Fibroblast of mammary gland (primary cell): ENCODE measurements at regions not wholly inside any gene's neighbourhood (a gene's known extent, or its start where the extent isn't known, plus 50 kb on each side); places are given as distances from the start of the nearest gene placed in this dataset.

ENCODE experiments used
- DNase-seq: peaks from one replicate; pipeline ENCODE4 v3.0.0-alpha.2; 2010; ENCODE audit warnings: low read depth
- H3K4me3 ChIP-seq: 2 replicates; pipeline ENCODE4 v1.5.1; 2011; ENCODE audit warnings: low read depth, mild to moderate bottlenecking, low read length, moderate library complexity; ENCODE audit not compliant: control insufficient read depth
- TF ChIP-seq, protein P1 (sequence below): conservative IDR thresholded peaks from 2 replicates; pipeline ENCODE4 v1.5.1; 2011; ENCODE audit warnings: low read depth, low read length, inconsistent platforms; ENCODE audit not compliant: control insufficient read depth, insufficient read depth

DNA sequence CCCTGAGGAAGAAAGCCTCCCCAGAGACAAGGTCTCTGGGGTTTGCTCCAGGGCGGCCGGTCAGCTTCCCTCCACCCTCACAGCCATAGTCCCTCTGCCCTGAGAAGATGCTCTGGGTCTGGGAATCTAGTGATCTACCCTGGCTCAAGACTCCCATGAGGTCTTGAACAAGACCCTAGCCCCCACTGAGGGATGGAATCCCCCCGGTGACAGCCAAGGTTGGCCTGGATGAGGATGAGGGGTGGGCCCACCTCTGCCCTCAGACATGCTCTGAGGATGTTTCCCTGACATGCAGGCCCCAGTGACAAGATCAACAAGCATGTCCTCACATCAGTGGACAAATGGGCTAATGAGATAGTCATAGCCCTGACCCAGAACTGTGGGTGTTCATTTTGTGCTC, 138.6 kb downstream of the C5orf15 start:
- TF ChIP-seq, protein P1, sequence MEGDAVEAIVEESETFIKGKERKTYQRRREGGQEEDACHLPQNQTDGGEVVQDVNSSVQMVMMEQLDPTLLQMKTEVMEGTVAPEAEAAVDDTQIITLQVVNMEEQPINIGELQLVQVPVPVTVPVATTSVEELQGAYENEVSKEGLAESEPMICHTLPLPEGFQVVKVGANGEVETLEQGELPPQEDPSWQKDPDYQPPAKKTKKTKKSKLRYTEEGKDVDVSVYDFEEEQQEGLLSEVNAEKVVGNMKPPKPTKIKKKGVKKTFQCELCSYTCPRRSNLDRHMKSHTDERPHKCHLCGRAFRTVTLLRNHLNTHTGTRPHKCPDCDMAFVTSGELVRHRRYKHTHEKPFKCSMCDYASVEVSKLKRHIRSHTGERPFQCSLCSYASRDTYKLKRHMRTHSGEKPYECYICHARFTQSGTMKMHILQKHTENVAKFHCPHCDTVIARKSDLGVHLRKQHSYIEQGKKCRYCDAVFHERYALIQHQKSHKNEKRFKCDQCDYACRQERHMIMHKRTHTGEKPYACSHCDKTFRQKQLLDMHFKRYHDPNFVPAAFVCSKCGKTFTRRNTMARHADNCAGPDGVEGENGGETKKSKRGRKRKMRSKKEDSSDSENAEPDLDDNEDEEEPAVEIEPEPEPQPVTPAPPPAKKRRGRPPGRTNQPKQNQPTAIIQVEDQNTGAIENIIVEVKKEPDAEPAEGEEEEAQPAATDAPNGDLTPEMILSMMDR: no peak
- no peak overlapping the region for H3K4me3 ChIP-seq
- no peak for DNase-seq

- no peak for DNase-seq
- H3K4me3 ChIP-seq: no peak overlapping the region
- TF ChIP-seq, protein P1: no peak
These were observed 139.7 kb downstream of the C5orf15 start for GRCh38 chr5:133828722-133829121.

GRCh38 chr5:133827830-133828229, 140.6 kb downstream of the C5orf15 start:
- H3K4me3 ChIP-seq: no peak overlapping the region
- DNase-seq: no peak
- TF ChIP-seq, protein P1: no peak

- TF ChIP-seq, protein P1: no peak
- H3K4me3 ChIP-seq: no peak overlapping the region
- DNase-seq: no peak
These were observed 141.4 kb downstream of the C5orf15 start for GRCh38 chr5:133827011-133827410.

- H3K4me3 ChIP-seq: no peak overlapping the region
- TF ChIP-seq, protein P1: no peak
- no peak for DNase-seq
These were observed 142.7 kb downstream of the C5orf15 start for GRCh38 chr5:133825631-133826289.

GRCh38 chr5:133824661-133825254, 143.7 kb downstream of the C5orf15 start:
- H3K4me3 ChIP-seq: no peak overlapping the region
- no peak for DNase-seq
- TF ChIP-seq, protein P1: no peak
